ENCODE measurements at regions not wholly inside any gene's neighbourhood (a gene's known extent, or its start where the extent isn't known, plus 50 kb on each side); places are given as distances from the start of the nearest gene placed in this dataset.

- 86 to 88% methylated on average over 10 of the region's 10 CpGs for WGBS, 2 experiments (ENCODE audit: low coverage in 1 of 2, low lambda C conversion rate in 2 of 2, missing lambda C conversion rate in 2 of 2)
- TF ChIP-seq EZH2phosphoT487 (IDR thresholded peaks at IDR 0.05; ENCODE audit: insufficient read depth, low read depth) (no peak), EZH2 (IDR thresholded peaks at IDR 0.05; ENCODE audit: insufficient read depth, poor library complexity, severe bottlenecking) (no peak)
- H3K9me2 ChIP-seq (ENCODE audit: insufficient read depth): no peaks in the 10 kb centered on the region
- H3K9me3 ChIP-seq (ENCODE audit: low read depth): no peaks in the 10 kb centered on the region
- no peak overlapping the region for H3K27ac ChIP-seq
- no peaks in the 10 kb centered on the region for H4K20me1 ChIP-seq (ENCODE audit: insufficient read depth)
- H3K36me3 ChIP-seq (ENCODE audit: low read depth): no peaks in the 10 kb centered on the region
- no peaks in the 10 kb centered on the region for H3K79me2 ChIP-seq (ENCODE audit: insufficient read depth)
- H3K4me1 ChIP-seq (ENCODE audit: insufficient read depth): peaks cover 13% of the 10 kb centered on the region
- H3K27me3 ChIP-seq (replicated peaks; ENCODE audit: insufficient read depth): no peaks in the 10 kb centered on the region
- no peak overlapping the region for H3K4me3 ChIP-seq
- no peak overlapping the region for H3K9ac ChIP-seq
- DNase-seq: no peak
- in situ Hi-C loops (cut with MboI): no loop called here
- H3K4me2 ChIP-seq (ENCODE audit: unreplicated experiment): no peak overlapping the region
- H2AFZ ChIP-seq: no peak overlapping the region
- peaks cover 17% of the 10 kb centered on the region for H3F3A ChIP-seq (ENCODE audit: insufficient read depth)
Measured at GRCh38 chr2:42863320-42863719, 70.9 kb upstream of the HAAO start.

- Histone ChIP-seq H4K20me1 (ENCODE audit: insufficient read depth) (no peaks in the 10 kb centered on the region), H3K79me2 (ENCODE audit: insufficient read depth) (no peaks in the 10 kb centered on the region), H3K9me3 (ENCODE audit: low read depth) (no peaks in the 10 kb centered on the region), H3K9ac (no peak overlapping the region), H3K9me2 (ENCODE audit: insufficient read depth) (no peaks in the 10 kb centered on the region), H3K4me1 (ENCODE audit: insufficient read depth) (peaks cover 13% of the 10 kb centered on the region), H3K4me3 (no peak overlapping the region), H2AFZ (no peak overlapping the region), H3F3A (ENCODE audit: insufficient read depth) (peaks cover 17% of the 10 kb centered on the region), H3K4me2 (ENCODE audit: unreplicated experiment) (no peak overlapping the region), H3K27ac (no peak overlapping the region), H3K36me3 (ENCODE audit: low read depth) (no peaks in the 10 kb centered on the region), H3K27me3 (replicated peaks; ENCODE audit: insufficient read depth) (no peaks in the 10 kb centered on the region)
- TF ChIP-seq EZH2phosphoT487 (IDR thresholded peaks at IDR 0.05; ENCODE audit: insufficient read depth, low read depth): no peak
- no peak for TF ChIP-seq EZH2 (IDR thresholded peaks at IDR 0.05; ENCODE audit: insufficient read depth, poor library complexity, severe bottlenecking)
- DNase-seq: no peak
- WGBS, 2 experiments (ENCODE audit: low coverage in 1 of 2, low lambda C conversion rate in 2 of 2, missing lambda C conversion rate in 2 of 2): 90 to 93% methylated on average over 12 of the region's 12 CpGs
- in situ Hi-C loops (cut with MboI): no loop called here
Measured at GRCh38 chr2:42862669-42863185, 70.3 kb upstream of the HAAO start.

GRCh38 chr2:42861321-42861720 is 68.9 kb upstream of the HAAO start:
- H3K27ac ChIP-seq: no peak overlapping the region
- H3K36me3 ChIP-seq (ENCODE audit: low read depth): no peaks in the 10 kb centered on the region
- no peaks in the 10 kb centered on the region for H3K79me2 ChIP-seq (ENCODE audit: insufficient read depth)
- H3K9ac ChIP-seq: no peak overlapping the region
- H3K27me3 ChIP-seq (replicated peaks; ENCODE audit: insufficient read depth): no peaks in the 10 kb centered on the region
- DNase-seq: no peak
- H4K20me1 ChIP-seq (ENCODE audit: insufficient read depth): no peaks in the 10 kb centered on the region
- H3K9me2 ChIP-seq (ENCODE audit: insufficient read depth): no peaks in the 10 kb centered on the region
- no peak overlapping the region for H2AFZ ChIP-seq
- H3K9me3 ChIP-seq (ENCODE audit: low read depth): no peaks in the 10 kb centered on the region
- H3K4me1 ChIP-seq (ENCODE audit: insufficient read depth): peaks cover 13% of the 10 kb centered on the region
- 88 to 93% methylated on average over 2 of the region's 2 CpGs for WGBS, 2 experiments (ENCODE audit: low coverage in 1 of 2, low lambda C conversion rate in 2 of 2, missing lambda C conversion rate in 2 of 2)
- in situ Hi-C loops (cut with MboI): no loop called here
- H3K4me2 ChIP-seq (ENCODE audit: unreplicated experiment): no peak overlapping the region
- no peak overlapping the region for H3K4me3 ChIP-seq
- H3F3A ChIP-seq (ENCODE audit: insufficient read depth): peaks cover 17% of the 10 kb centered on the region
- TF ChIP-seq EZH2phosphoT487 (IDR thresholded peaks at IDR 0.05; ENCODE audit: insufficient read depth, low read depth) (no peak), EZH2 (IDR thresholded peaks at IDR 0.05; ENCODE audit: insufficient read depth, poor library complexity, severe bottlenecking) (no peak)

GRCh38 chr2:42860319-42861094 is 68.1 kb upstream of the HAAO start:
- Histone ChIP-seq H4K20me1 (ENCODE audit: insufficient read depth) (no peaks in the 10 kb centered on the region), H3K27me3 (replicated peaks; ENCODE audit: insufficient read depth) (no peaks in the 10 kb centered on the region), H3K4me2 (ENCODE audit: unreplicated experiment) (no peak overlapping the region), H3K9ac (no peak overlapping the region), H3F3A (ENCODE audit: insufficient read depth) (peaks cover 17% of the 10 kb centered on the region), H3K4me1 (ENCODE audit: insufficient read depth) (peaks cover 13% of the 10 kb centered on the region), H3K9me2 (ENCODE audit: insufficient read depth) (no peaks in the 10 kb centered on the region), H3K27ac (0 out of 2 replicates have a peak overlapping the region, but pooled peaks have one; percentile 10), H3K79me2 (ENCODE audit: insufficient read depth) (no peaks in the 10 kb centered on the region), H2AFZ (peak overlapping the region; percentile 1; the same call in 1 of the 2 replicates), H3K4me3 (no peak overlapping the region), H3K36me3 (ENCODE audit: low read depth) (no peaks in the 10 kb centered on the region), H3K9me3 (ENCODE audit: low read depth) (no peaks in the 10 kb centered on the region)
- DNase-seq: no peak
- 79 to 81% methylated on average over 5 of the region's 5 CpGs for WGBS, 2 experiments (ENCODE audit: low coverage in 1 of 2, low lambda C conversion rate in 2 of 2, missing lambda C conversion rate in 2 of 2)
- in situ Hi-C loops (cut with MboI): no loop called here
- TF ChIP-seq EZH2 (IDR thresholded peaks at IDR 0.05; ENCODE audit: insufficient read depth, poor library complexity, severe bottlenecking) (no peak), EZH2phosphoT487 (IDR thresholded peaks at IDR 0.05; ENCODE audit: insufficient read depth, low read depth) (no peak)
